ENCODE measurements at regions not wholly inside any gene's neighbourhood (a gene's known extent, or its start where the extent isn't known, plus 50 kb on each side); places are given as distances from the start of the nearest gene placed in this dataset.
"Not testable (repeated sequence)": the region's sequence is repeated elsewhere in the genome, so short reads cannot be mapped to it uniquely, and the experiment has no call there.

DNA sequence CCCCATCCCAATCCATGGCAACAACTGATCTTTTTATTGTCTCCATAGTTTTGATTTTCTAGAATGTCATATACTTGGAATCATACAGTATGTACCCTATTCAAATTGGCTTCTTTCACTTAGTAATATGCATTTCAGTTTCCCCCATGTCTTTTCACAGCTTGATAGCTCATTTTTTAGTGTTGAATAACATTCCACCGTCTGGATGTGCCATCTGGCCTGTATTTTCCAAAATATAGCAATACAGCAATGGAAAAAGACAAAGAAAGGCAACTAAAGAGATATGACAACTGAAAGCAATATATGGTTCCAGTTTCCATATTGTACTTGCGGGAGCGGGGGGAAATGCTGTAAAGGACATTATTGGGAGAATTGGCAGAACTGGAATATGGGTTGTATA is 166.4 kb upstream of the NT5E start:
- no peak for DNase-seq (ENCODE audit: low spot score)

DNA sequence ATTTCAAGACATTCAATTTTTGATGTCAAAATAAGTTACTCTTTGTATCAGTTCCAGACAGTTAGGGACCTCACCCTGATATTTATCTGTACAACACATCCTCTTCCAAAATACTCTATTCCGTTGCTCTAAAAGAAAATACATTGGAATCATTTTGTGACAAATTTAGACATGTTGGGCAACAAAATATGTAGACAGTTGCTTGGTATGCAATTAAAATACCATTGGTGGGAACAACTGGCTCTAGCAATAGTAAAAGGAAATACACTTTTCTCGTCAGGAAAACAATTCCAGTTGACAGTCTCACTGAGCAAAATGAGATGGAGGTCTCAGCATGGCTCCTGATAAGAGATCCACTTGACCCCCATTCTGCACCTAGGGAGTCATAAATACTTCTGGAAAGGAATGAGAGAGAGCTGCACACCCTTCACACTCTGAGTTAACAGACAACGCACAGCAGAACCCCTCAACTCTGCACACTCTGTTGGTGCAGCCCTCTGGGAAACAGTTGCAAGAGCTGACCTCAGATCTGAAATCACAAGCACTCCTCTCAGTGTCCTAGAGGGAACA is 171.3 kb upstream of the NT5E start:
- peak; percentile 11 for DNase-seq (ENCODE audit: low spot score)

DNA sequence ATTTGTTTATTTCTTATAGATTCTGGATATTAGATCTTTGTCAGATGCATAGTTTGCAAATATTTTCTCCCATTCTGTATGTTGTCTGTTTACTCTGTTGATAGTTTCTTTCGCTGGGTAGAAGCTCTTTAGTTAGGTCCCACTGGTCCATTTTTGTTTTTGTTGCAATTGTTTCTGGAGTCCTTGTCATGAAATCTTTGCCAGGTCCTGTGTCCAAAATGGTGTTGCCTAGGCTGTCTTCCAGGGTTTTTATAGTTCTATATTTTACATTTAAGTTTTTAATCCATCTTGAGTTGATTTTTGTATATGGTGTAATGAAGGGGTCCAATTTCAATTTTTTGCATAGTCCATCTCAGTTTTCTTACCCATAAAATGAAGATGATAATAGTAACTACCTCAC is 173.9 kb upstream of the NT5E start:
- DNase-seq (ENCODE audit: low spot score) = not testable (repeated sequence)

DNA sequence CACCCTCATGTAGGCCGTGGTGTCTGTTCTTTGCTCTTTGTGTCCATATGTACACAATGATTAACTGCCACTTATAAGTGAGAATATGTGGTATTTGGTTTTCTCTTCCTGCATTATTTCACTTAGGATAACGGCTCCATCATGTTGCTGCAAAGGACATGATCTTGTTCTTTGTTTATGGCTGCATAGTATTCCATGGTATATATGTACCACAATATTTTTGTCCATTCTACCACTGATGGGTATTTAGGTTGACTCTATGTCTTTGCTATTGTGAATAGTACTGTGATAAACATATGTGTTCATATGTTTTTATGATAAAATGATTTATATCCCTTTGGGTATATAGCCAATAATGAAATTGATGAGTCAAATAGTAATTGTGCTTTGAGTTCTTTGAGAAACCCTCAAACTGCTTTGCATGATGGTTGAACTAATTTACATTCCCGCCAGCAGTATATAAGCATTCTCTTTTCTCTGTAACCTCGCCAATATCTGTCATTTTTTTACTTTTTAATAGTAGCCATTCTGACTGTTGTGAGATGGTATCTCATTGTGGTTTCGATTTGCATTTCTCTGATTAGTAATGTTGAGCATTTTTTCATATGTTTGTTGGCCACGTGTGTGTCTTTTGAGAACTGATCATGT is 174.4 kb upstream of the NT5E start:
- no peak for DNase-seq (ENCODE audit: low spot score)

DNA sequence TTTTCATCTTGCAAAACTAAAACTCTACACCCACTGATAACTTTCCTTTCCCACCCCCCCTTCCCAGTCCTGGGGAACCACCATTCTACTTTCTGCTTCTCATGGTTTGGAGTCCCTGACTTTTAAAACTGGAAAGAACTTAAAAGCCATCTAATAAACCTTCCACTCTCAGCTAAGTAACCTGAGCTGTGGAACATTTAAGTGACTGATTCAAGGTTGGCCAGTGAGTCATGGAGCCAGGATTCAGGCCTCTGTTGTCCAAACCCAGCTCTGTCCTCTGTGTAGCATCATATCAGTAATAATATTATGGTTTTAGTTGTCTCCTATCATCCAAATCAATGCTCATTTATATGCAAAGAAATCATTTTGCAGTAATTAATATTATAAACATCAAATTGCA is 176.0 kb upstream of the NT5E start:
- no peak for DNase-seq (ENCODE audit: low spot score)

DNA sequence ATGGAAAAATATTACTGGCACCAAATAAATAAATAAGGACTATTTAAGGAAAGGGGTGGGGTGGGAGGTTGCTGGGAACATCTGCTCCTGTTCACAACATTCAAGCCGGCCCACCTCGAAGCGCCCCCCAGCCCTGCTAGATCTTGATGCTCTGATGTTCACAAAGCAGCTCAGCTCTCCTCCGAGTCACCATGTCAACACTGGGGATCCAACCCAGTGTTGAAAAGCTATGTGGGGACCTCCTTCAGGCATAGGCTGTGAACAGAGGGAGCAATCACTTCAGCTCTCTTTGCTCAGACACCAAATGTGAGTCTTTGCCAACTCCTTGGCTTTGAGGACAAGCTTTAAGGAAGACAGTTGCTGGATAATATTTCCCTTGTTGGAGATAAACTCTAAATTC is 176.8 kb upstream of the NT5E start:
- DNase-seq (ENCODE audit: low spot score) = no peak

DNA sequence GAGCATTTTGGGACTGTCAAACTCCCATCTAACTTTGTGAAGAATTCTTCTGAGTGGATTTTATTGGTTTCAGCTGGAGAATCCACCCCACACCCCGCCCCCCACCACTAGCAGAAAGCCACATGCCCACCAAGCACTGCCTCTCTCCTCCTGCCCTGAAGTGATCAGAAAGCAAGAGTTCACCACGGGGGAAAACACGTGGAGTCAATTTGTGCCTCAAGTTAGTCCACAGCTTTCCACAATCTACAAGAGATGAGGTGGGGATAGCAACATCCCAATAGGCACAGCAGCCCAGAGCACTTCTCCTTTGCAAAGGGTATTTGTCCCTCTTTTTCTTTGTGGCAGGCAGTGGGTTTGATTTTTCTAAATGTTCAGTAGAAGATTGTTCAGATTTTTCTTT is 177.3 kb upstream of the NT5E start:
- DNase-seq (ENCODE audit: low spot score) = no peak

DNA sequence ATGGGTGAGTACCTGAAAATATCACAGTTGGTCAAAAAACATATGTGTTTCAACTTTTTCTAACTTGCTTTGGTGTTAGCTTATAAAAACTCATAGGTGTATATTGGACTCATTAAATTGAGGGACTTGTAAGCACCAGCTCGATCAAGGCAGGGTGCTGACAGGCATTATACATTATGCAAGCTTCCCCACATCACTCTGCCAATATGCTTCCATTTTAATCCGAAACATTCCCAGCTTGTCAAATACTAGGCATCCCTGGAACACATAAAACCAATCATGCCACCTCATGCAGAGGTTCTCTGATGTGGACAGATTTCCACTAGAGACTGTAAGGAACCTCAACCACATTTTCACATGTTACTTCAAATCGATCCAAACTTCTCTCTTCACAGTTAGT is 187.3 kb upstream of the NT5E start:
- no peak for DNase-seq (ENCODE audit: low spot score)

DNA sequence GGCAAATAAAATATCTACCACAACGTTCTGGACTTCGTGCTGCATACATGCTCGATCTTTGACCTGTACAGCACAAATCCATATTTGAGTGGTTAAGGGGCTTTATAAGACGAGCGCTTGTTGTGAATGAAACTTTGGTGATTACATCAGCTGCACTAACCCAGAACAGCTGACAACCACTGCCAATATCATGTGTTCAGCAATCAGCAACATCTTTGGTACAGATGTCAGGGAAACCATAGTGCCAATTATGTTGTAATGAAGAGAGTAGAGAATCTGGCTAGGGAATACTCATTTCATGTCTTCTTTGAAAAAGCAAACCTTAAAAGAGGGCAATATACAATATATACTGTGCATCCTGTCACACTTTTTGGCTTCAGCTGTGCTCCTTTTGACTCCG is 188.6 kb upstream of the NT5E start:
- DNase-seq (ENCODE audit: low spot score) = no peak

DNA sequence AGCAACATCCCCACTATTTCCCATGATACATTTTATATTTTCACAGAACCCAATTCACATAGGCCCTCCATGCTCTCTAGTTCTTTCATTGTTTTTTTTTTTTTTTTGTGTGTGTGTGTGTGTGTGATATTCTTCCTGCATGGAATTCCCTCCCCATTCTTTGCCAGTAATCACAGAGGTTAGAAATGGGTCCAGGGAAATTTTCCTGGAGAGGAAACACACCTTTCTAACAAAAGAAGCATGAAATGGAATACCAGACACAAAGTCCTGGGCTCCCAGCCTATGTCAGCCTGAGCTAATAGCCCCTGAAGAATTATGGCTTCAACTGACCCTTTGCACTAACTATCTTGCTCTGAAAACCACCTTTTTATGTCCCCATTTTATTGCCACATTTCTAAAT is 194.2 kb upstream of the NT5E start:
- no peak for DNase-seq (ENCODE audit: low spot score)

DNA sequence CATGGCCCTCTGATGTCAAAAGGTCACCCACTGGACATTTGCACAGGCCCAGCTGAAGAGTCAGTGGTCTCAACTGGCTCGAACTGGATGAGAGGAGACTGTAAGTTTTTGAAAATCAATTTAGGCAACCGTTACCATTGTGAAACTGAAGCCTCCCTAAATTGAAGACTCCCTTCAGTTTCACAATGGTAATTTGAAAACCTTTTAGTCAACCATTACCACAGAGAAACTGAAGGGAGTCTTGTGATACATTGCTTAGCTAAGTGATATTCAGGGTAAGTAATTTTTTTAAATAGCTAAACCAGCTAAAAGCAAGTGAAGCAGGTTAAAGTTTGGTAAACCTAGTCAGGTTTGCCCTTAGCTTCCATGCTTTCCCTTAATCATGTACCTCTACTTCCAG is 197.3 kb upstream of the NT5E start:
- DNase-seq (ENCODE audit: low spot score) = no peak

DNA sequence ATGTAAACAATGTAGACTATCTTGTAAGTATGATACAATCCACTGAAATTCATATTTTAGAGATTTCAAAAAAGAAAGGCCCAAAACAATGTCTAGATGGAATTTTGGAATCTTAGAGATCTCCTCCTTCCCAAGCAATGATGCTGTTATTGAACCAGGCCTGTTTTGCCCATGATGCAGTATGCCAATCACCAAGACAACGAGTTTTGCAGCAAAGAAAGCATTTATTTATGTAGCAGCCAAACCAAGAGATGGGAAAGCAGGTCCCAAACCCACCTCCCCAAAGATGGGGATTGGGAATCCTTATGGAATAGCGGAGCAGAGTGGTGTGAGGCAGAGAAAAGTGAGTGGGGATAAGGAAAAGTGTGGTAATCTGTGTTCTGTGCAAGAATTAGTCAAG is 197.8 kb upstream of the NT5E start:
- DNase-seq (ENCODE audit: low spot score) = no peak

DNA sequence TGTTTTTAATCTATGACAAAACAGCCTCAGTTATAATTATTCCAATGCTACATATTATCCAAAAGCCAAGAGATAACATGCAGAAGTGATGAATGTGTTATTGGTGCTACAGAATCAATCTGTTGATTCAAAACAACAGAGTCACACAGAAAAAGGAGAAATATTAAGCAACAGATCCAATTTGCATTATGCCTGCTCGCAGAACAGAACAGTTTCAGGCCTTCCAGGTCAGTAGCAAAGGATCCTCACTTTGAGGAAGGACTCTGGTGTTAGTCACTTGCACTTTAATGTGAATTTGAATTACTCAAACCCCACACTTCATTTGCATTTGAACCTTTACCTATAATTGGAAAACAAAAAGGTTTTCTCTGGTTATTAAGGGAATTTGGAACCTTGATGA is 198.6 kb upstream of the NT5E start:
- DNase-seq (ENCODE audit: low spot score) = no peak

DNA sequence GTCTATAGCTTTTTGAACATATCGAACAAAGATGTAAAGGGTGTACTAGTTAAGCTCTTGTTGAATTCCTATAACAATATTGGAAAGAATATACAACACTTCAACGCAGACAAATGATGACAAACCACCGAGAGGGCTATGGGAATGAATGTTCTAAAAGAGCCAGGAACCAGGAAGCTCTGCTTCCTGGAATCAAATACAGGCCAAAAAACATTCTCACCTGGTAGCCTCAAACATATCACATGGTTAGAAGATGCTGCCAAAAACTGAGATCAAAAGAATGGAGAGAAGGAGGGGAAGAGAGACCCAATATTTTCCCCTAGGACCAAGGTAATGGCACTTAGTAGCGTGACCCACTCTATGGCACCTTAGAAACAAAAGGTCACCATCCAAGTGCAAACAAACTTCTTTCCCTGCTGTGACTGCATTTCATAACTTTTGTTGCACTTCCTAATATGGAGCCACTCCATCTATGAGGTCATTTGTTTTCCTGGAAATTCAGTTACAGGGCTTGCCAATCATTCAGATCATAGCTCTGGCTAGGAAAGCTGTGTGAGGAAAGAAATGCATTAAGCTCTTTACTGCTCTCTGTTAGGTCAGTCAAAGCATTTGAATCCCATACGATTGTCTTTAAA is 199.2 kb upstream of the NT5E start:
- no peak for DNase-seq (ENCODE audit: low spot score)

DNA sequence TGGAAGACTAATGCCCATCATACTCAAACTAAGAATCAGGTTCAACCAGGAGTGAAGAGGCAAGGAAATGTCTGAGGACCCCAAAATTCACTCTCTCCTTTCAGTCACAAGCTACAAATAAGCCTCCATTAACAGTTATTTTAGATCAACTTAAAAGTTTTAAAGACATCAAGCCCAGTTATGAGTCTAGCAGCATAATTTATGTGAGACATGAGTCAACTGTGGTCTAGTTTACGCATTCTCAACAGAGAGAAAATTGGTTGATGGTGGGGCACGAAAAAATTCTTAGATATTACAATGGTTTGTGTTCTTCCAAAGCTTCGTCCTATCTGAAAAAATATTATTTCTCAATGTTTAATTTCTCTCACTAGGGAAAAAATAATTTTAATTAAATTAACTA is 204.9 kb upstream of the NT5E start:
- DNase-seq (ENCODE audit: low spot score) = no peak

DNA sequence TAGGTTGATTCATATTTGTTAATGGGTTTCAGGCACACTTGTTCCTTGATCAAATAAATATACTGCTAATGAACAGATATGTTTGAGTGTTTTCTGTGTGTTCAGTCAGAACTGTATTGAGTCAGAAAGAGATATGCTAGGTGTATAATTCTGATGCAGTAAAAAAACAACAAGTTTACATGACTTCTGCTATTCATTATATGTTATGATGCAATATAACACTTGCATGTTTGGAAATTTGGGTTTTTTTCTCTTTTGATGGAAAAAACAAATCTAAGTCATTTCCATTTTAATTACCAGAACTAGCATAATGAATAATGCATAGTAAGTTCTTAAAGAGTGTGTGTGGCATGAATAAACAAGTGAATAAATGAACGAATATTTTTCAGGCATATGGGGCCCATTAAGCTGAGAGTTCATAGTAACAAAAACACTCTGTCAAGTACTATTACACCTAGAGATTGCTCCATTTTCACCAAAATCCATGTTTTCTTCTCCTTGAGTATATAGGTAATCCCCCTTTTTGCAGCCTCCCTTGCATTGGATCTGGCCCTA is 208.3 kb upstream of the NT5E start:
- no peak for DNase-seq (ENCODE audit: low spot score)

DNA sequence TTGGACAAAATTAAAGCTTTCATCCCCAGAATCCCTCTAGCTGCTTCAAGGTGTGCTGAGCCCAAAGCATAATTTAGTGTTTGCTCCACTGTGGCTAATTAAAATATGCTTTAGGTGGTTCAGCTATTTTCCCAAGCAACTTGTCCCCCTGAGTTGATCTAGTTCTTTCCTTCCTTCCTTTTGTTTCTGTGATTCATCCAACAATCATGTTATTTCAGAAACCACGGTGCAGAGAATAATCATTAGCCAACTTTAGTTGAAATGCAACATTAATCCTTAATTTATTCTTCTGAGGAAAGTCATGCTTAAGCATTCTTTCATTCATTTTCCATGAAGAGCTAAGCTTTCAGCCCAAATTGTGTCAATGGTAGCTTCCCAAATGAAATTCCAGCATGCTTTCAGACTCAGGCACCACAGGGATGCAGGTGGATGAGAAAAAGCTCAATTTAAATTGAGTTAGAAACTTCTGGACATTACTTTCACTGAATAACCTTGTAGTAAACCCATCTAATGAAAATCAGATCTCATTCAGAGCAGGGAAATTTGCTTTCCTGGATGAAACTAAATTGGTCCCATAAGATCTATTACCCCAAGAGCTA is 209.0 kb upstream of the NT5E start:
- no peak for DNase-seq (ENCODE audit: low spot score)

DNA sequence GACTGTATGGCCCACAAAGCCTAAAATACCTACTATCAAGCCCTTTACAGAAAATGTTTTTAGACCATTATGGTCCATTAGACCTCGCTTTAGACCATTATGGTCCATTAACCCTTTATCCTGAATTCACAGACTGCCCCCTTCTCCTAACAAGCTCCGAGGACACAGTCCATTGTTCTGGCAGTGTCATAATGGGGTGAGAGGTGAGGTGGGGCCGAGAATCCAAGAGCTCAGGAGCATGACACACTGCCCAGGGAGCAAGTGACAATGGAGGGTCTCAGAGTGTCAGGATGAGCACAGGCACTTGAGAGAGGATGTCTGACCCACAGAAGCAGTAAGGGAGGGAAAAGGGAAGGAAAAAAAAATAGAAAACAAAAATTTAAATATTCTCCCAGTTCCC is 212.4 kb upstream of the NT5E start:
- DNase-seq (ENCODE audit: low spot score) = no peak

DNA sequence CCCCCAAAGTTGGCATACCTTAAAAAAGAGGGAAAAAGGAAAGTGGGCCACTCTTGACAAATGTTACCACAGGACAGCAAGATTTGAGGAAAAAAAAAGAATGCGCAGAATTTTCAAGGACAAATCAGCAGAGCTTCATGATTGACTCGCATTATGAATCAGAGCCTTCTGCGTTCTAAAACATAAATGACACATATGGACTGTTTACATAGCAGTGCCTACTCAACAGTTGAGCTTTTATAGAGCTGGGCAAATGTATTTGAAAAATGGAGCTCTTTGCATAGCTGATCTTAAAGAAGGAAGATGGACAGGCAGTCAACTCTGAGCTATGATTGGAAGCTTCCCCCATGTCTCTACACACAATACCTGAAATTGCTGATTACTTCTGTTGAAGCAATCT is 213.2 kb upstream of the NT5E start:
- no peak for DNase-seq (ENCODE audit: low spot score)

DNA sequence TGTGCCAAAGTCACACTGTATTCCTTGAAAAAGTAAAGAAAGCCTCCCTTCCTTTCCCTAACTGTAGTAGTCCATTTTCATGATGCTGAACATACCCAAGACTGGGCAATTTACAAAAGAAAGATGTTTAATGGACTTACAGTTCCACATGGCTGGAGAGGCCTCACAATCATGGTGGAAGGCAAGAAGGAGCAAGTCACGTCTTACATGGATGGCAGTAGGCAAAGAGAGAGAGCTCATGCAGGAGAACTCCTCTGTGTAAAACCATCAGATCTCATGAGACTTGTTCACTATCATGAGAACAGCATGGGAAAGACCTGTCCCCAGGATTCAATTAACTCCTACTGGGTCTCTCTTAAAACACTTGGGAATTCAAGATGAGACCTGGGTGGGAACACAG is 222.5 kb upstream of the NT5E start:
- DNase-seq (ENCODE audit: low spot score) = not testable (repeated sequence)

DNA sequence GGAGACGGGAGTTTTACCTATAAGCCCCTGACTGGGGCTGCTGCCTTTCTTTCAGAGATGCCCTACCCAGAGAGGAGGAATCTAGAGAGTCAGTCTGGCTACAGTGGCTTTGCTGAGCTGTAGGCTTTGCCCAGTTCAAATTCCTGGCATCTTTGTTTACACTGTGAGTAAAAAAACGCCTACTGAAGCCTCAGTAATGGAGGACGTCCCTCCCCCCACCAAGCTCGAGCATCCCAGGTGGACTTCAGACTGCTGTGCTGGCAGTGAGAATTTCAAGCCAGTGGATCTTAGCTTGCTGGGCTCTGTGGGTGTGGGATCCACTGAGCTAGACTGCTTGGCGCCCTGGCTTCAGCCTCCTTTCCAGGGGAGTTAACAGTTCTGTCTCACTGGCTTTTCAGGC is 237.1 kb upstream of the NT5E start:
- DNase-seq (ENCODE audit: low spot score) = not testable (repeated sequence)

DNA sequence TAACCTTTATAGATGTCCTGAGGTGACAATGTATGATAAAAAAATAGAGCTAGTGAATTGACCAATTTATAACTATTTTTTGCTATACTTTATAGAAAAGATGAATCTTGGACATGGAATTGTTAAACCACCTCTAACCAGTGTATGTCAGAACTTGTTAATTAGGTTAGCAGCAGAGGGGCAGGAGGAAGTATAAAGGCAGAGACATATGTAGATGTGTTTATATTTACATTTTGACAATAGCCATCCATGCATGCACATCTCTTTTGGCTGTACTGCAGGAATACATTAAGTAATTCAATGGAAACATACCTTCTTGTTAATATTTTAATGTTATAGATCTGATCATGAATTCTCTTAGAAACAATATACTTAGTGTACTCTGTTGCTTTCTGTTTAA is 254.6 kb upstream of the NT5E start:
- no peak for DNase-seq (ENCODE audit: low spot score)

DNA sequence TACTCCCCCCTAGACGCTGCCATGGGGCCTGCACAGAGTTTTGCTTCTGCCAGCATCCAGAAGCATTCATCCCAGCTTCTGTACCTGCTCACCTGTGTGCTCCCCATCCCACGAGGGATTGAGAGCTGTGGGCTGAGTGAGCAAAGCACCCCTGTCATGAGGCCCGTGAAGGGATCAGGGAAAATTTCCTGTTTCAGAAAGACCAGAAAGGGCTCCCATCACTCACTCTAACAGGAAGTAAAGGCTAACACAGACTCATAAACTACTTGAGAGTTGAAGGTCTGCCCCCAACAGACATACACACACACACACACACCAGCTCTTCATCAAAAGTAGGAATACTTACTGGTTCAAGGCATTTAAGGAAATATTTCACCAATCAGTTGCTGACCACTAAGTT is 256.5 kb upstream of the NT5E start:
- no peak for DNase-seq (ENCODE audit: low spot score)
